ENCODE measurements at regions not wholly inside any gene's neighbourhood (a gene's known extent, or its start where the extent isn't known, plus 50 kb on each side); places are given as distances from the start of the nearest gene placed in this dataset.

DNA sequence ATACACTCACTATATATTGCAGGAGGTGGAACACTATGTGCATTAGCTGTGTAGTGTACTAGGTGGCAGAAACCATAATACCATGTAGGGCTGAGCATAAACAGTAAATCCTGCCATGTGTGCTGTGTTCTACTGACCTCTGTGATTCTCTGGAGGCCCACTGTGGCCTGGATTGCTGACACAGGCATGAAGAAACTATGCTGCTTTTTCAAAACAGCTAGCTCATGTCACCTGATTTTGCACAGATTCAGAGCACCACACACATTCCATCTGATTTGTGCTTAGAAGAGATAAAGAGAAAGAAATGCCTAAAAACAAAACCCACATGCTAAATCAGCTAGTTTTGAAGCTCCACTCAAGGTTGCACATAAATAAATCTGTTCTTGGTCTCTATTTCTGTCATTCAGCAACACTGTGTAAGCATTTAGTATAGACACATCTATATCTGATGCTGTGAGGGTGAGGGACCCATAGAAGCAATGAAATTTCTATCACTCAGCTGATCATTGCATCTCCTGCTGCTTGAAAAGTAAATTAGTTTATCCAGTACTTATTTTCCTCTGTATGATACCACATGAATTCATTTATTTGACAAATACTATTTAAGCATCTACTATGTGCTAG lies 1007.7 kb upstream of the SEMA6D start:
- no peaks in the 10 kb centered on the region for H3K27me3 ChIP-seq (ENCODE audit: control insufficient read depth, insufficient read depth, low read length)
- no peak overlapping the region for H3K27ac ChIP-seq (ENCODE audit: low read depth in 2 of 2, low read length in 2 of 2)
- H3K9me3 ChIP-seq (ENCODE audit: control insufficient read depth in 2 of 3, insufficient read depth in 1 of 3, low read length in 3 of 3) = no peaks in the 10 kb centered on the region
- intact Hi-C loops (cut with DNase I) = no loop called here
- TF ChIP-seq, protein P1, sequence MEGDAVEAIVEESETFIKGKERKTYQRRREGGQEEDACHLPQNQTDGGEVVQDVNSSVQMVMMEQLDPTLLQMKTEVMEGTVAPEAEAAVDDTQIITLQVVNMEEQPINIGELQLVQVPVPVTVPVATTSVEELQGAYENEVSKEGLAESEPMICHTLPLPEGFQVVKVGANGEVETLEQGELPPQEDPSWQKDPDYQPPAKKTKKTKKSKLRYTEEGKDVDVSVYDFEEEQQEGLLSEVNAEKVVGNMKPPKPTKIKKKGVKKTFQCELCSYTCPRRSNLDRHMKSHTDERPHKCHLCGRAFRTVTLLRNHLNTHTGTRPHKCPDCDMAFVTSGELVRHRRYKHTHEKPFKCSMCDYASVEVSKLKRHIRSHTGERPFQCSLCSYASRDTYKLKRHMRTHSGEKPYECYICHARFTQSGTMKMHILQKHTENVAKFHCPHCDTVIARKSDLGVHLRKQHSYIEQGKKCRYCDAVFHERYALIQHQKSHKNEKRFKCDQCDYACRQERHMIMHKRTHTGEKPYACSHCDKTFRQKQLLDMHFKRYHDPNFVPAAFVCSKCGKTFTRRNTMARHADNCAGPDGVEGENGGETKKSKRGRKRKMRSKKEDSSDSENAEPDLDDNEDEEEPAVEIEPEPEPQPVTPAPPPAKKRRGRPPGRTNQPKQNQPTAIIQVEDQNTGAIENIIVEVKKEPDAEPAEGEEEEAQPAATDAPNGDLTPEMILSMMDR (IDR thresholded peaks at IDR 0.05; ENCODE audit: borderline replicate concordance, extremely low read depth, insufficient read depth) = no peak
- FAIRE-seq (no peak), DNase-seq (peak in 3 of 5 donors; percentile 10 to 51 (median 24))
- no peaks in the 10 kb centered on the region for H3K36me3 ChIP-seq (ENCODE audit: control insufficient read depth in 2 of 3, insufficient read depth in 3 of 3, low read length in 3 of 3)
- H3K4me3 ChIP-seq (ENCODE audit: low read length in 3 of 3) = no peak overlapping the region
- H3K9ac ChIP-seq (ENCODE audit: low read length in 3 of 3) = no peak overlapping the region
- H3K4me1 ChIP-seq (ENCODE audit: control insufficient read depth in 2 of 3, insufficient read depth in 2 of 3, low read depth in 1 of 3, low read length in 3 of 3) = no peaks in the 10 kb centered on the region

DNA sequence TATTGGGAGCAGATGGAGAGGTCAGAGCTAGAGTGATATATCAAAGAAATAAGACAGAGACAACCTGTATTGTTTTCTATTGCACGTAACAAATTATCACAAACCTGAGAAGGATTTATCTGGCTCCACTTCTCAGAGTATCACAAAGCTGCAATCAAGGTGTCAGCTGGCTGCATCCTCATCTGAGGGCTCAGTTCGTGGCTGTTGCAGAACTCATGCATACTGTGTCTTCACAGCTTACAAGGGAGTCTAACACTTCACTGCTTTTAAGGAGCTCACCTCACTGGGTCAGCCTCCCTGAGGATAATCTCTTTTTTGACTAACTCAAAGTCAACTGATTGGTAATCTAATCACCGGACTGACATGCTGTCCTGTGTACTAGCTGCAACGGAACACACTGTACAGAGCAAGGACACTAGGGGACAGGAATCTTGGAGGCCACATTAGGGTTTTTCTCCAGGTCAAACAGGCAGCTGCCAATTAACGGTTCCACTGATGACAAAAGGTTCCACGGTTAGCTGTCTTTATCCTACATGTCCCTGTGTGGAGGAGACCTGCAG lies 1006.8 kb upstream of the SEMA6D start:
- H3K9me3 ChIP-seq (ENCODE audit: control insufficient read depth in 2 of 3, insufficient read depth in 1 of 3, low read length in 3 of 3) = no peaks in the 10 kb centered on the region
- no peaks in the 10 kb centered on the region for H3K4me1 ChIP-seq (ENCODE audit: control insufficient read depth in 2 of 3, insufficient read depth in 2 of 3, low read depth in 1 of 3, low read length in 3 of 3)
- no peak overlapping the region for H3K9ac ChIP-seq (ENCODE audit: low read length in 3 of 3)
- no peak for FAIRE-seq
- no peaks in the 10 kb centered on the region for H3K27me3 ChIP-seq (ENCODE audit: control insufficient read depth, insufficient read depth, low read length)
- H3K36me3 ChIP-seq (ENCODE audit: control insufficient read depth in 2 of 3, insufficient read depth in 3 of 3, low read length in 3 of 3) = no peaks in the 10 kb centered on the region
- no peak for DNase-seq
- intact Hi-C loops (cut with DNase I) = no loop called here
- no peak overlapping the region for H3K4me3 ChIP-seq (ENCODE audit: low read length in 3 of 3)
- TF ChIP-seq, protein P1 (IDR thresholded peaks at IDR 0.05; ENCODE audit: borderline replicate concordance, extremely low read depth, insufficient read depth) = no peak
- H3K27ac ChIP-seq (ENCODE audit: low read depth in 2 of 2, low read length in 2 of 2) = no peak overlapping the region

DNA sequence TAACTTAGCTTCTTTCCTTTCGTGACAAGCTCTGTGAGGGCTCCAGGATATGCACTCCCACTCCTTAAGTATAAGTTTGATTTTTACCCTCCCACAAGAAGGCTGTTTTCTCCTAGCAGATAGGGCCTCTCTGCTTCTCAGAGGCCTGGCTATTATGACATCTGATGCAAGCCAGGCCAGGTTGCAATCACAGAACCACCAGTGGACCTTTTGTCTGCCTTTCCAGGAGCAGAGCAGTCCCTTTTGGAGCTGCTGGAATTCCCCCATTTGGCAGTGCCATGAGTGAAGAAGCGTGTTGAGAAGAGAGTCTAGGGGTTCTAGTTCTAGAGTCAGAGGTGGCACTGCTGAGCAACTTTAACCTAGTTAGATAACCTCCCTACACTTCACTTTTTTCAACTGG lies 1004.3 kb upstream of the SEMA6D start:
- FAIRE-seq = no peak
- no peak overlapping the region for H3K27ac ChIP-seq (ENCODE audit: low read depth in 2 of 2, low read length in 2 of 2)
- H3K4me1 ChIP-seq (ENCODE audit: control insufficient read depth in 2 of 3, insufficient read depth in 2 of 3, low read depth in 1 of 3, low read length in 3 of 3) = no peaks in the 10 kb centered on the region
- H3K4me3 ChIP-seq (ENCODE audit: low read length in 3 of 3) = no peak overlapping the region
- no peaks in the 10 kb centered on the region for H3K27me3 ChIP-seq (ENCODE audit: control insufficient read depth, insufficient read depth, low read length)
- no peak overlapping the region for H3K9ac ChIP-seq (ENCODE audit: low read length in 3 of 3)
- TF ChIP-seq, protein P1 (IDR thresholded peaks at IDR 0.05; ENCODE audit: borderline replicate concordance, extremely low read depth, insufficient read depth) = no peak
- intact Hi-C loops (cut with DNase I) = no loop called here
- H3K9me3 ChIP-seq (ENCODE audit: control insufficient read depth in 2 of 3, insufficient read depth in 1 of 3, low read length in 3 of 3) = no peaks in the 10 kb centered on the region
- H3K36me3 ChIP-seq (ENCODE audit: control insufficient read depth in 2 of 3, insufficient read depth in 3 of 3, low read length in 3 of 3) = no peaks in the 10 kb centered on the region
- no peak for DNase-seq
